GM18508 (cell line): ENCODE measurements at regions not wholly inside any gene's neighbourhood (a gene's known extent, or its start where the extent isn't known, plus 50 kb on each side); places are given as distances from the start of the nearest gene placed in this dataset.
"Not testable (repeated sequence)": the region's sequence is repeated elsewhere in the genome, so short reads cannot be mapped to it uniquely, and the experiment has no call there.

Source experiments
- ATAC-seq: cut with Tn5 transposase; IDR thresholded peaks from one replicate; pipeline ENCODE4 v1.9.1; 2021; ENCODE audit warnings: moderate number of reproducible peaks; ENCODE audit not compliant: insufficient read depth, unreplicated experiment

DNA sequence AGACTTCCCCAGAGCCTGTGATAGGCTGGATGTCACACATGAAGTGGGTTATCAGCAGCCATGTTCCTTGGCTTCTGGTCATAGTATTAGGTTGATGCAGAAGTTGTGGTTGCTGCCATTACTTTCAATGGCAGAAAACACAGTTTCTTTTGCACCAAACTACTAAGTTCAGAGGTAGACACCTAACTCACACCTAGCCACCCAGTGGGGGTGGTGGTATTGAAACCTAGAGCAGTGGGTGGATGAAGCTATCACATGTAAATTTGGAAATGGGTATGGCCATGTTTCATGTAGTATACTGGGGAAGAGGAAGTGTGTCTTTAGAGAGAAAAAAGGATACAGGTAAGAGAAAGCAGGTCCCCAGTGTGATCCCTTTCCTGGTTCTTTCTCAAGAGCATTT lies 347.9 kb upstream of the SEMA6A start:
- peak; percentile 97 for ATAC-seq

DNA sequence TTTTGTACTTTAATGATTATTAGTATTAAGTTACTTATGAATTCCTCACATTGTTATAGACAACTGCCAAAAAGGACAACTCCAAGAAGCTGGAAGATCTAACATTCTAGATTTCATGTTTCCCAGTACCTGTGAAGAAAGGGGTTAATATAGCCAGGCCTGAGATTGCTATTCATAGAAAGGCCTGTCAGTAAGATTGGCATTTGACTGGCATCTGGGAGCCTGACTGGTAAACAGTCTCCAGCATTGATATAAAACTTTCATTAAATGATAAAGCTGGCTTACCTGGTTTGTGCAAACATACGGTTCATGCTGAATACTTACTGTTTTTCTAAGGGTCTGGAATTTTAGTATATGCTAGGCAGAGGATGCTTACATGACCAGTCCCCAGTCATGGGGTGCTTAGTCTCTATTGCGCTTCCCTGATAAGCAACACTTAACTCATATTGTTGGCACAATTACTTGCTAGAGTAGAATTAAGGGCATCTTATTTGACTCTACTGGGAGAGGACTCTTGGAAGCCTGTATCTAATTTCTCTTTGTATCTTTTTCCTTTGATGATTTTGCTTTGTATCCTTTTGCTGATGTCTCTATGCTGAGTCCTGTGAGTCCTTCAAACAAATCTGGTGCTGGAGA lies 340.4 kb upstream of the SEMA6A start:
- ATAC-seq = no peak

DNA sequence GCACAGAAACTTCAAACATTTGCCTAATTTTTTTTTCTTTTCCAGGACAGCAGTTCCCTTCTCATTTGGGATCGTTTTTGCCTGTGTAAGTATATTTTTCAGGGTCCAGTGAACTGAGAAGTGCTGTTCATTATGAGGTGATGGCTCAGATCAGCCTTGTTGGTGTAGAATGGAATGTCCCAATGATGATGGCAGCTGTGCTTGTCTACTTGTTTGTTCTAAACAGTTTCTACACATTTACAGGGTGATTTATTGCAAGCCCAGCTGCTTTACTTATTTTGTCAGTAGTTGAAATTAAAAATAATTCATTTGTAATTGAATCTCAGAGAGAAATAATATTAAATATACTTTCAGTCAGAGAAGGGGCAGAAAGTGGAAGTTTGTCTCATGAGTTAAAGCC lies 337.6 kb upstream of the SEMA6A start:
- ATAC-seq = no peak

DNA sequence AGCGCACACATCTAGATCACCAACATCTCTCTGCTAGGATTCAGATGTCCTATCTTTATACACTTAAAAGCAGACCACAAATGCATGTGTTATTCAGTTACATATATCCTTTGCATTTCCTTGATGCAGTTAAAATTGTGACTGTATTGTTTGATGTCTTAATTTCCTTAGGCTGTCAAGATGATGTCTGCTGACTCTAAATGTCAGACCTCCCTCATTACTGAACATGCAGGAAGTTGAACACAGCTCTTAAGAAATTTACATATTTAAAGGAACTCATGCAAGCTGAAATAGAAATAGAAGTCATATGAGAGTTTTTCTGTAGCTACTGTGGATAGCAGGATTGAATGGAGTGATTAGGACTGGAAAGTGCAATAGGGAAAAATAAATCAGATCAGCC lies 336.5 kb upstream of the SEMA6A start:
- no peak for ATAC-seq

DNA sequence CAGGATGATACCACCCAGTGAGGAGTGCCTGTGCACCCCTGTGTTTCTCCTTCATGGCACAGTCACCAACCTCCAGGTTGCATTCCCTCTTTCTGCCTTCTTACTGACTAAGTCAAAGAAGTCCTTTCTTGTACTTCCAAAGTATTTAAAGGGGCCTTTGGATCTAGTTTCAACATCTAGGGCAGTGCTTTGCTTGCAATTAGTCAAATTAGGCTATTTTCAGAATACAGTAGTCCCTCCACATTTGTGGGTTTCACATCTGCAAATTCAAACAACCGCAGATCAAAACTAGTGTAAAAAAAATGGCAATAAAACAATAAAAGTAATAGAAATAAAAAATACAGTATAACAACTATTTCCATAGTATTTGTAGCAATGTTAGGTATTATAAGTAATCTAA lies 333.9 kb upstream of the SEMA6A start:
- ATAC-seq = no peak

DNA sequence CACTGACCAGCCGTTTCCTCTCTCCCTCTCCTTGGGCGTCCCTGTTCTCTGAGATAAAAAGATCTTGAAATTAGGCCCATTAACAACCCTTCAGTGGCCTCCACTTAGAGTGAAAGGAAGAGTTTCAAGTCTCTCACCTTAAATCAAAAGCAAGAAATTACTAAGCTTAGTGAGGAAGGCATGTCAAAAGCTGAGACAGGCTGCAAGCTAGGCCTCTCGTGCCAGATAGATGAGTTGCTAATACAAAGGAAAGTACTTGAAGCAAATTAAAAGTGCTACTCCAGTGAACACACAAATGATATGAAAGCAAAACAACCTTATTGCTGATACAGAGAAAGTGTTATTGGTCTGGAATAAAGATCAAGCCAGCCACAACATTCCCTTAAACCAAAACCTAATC lies 331.3 kb upstream of the SEMA6A start:
- ATAC-seq = no peak

DNA sequence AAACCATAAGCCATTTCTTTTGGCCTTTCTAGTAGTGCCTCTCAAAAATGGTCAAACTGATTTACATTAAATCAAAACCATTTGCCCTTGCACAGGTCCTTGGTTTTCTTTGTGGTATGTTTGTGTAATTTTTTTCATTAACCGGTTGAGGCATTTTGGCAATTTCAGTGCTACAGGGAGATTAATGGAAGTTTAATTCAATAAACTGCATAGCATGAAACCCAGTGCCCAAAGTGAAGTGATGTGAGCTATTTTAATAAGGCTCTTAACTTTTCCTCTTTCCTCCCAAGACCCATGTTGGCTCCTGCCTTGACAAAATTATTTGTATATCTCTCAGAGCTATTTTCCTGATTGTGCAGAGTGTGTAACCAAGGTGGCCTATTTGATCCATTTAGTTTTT lies 326.2 kb upstream of the SEMA6A start:
- ATAC-seq = no peak

DNA sequence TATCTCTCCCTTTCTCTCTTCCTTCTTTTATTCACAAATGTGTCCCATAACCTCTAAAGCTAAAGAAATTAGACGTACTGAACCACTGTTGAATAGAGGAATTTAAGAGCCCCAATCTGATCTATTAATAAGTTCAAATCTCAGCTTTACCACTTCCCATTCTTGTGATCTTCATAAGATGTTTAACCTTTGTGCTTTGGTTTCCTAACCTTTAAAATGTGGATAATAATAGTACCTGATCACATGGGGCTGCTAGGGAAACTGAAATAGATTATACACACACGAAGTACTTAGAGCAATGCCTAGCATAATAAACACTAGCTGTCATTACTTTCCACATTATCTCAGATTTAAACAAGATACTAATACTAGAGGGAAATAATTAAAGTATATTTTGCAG lies 324.3 kb upstream of the SEMA6A start:
- no peak for ATAC-seq

DNA sequence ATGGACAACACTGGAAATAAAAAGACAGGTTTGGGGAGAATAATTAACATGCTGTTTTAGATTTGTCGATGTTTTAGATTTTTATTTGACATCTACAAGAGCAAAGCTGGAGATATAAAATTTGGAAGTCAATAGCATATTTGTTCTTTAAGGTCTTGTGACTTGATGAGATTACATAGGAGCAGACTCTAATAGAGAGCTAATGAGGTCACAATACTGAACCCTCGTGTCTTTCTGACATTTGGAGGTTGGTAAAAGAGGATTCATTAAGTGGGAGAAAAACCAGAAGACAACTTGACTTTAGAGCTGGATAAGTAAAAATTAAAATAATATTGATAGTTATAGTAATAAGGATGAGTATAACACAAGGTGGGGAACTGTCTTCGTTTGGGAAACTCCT lies 322.7 kb upstream of the SEMA6A start:
- no peak for ATAC-seq

DNA sequence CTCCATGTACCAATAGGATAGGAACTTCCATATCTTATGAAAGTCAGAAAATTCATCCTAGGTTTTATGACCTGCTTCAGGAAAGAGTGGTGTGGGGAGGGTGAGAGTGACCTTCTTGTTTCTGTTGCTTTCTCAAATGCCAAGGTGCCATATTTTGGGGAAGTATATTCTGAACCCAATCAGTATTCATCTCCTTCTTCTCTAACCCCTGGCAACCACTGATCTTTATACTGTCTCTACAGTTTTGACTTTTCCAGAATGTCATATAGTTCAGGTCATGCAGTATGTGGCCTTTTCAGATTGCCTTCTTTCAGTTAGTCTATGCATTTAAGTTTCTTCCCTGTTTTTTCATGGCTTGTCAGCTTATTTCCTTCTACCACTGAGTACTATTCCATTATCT lies 321.4 kb upstream of the SEMA6A start:
- no peak for ATAC-seq

DNA sequence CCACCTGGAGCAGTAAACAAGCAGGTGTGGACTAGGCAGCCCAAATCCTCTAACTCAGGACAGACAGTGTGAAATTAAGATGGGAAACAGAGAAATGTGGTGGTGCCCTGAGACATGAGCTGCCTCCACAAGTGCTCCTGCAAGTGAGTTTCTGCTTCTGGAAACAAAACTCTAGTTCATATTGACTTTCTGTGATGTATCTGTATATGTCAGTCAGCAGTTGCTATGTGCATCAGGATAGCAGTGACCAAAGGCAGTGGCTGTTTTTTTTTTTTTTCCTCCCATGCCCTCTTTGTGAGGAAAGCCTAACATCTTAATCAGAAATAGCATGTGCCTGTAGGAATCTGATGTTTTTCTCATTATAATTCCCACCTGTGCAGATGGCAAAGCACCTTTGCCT lies 318.4 kb upstream of the SEMA6A start:
- ATAC-seq = no peak

DNA sequence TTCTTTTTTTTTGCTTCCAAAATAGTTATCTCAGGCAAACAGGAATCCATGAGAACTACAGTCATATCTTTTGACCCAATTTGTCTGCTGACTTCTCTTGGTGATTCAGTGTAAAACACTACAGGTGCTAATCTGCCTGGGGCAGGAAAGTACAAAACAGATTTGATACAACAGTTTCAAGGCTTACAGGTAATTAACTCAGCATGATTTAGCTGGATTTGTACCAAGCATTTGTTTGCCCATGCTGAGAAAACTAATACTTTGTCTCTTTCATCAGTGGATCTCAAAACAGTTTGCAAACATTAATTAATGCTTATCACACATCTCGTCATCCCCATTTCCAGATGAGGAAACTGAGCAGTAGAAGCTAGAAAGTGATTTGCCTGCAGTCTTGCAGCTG lies 312.5 kb upstream of the SEMA6A start:
- ATAC-seq = no peak

DNA sequence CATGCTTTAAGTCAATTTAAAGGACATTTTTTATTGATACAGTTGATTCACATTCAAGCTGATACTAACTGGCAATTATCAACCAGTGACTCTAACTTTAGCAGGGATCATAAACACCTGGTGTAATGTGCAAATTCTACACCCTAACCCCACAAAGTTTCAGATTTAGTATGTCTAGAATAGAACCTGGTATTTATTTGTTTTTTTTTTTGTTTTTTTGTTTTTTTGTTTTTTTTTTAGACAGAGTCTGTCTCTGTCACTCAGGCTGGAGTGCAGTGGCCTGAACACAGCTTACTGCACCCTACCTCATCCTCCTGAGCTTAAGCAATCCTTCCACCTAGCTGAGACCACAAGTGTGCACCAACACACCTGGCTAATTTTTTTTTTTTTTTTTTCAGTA lies 311.2 kb upstream of the SEMA6A start:
- ATAC-seq = peak; percentile 68

DNA sequence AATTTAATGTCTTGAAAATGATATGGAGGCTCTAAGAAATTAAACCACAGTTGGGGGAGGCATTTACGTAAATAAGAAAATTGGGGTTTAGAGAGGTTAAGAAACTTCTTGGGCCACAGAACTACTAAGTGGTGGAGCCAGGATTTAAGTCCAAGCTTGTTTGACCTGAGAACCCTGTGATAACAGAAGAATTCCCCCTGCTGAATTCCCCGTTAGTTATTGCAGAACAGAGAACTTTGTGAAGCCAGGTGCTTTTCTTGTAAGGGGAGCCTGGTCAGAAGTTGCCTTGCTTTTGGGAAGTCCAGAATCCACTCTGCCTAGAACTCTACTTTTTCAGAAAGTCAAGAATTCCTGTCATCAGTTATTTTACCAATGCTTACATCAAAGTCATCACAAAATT lies 309.3 kb upstream of the SEMA6A start:
- ATAC-seq = peak; percentile 35

DNA sequence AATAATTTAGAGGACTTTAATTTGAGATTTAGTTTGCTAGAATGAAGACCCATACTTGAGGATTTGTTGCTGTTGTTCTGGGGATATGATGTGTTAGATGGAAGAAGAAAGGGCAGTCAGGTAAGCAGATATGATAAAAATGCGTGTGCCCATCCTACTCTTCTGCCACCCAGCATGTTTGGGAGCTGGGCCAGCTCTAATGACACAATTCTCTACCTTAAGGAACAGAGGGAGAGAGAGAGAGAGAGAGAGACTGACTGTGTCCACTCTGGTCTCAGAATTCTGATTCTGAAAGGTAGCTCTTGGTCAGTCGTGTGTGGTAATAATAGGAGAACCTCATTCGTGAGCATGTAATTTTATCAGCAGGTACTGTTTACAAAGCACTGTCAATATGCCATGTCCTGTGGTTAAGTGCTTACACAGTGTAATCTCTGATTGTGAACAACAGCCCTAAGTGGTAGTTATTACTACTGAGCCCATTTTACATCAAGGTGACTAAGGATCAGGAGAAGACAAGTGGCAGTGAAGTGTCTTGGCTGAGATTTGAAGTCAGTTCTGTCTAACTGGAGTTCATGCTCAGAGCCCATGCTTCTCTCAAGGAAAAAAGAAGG lies 307.4 kb upstream of the SEMA6A start:
- ATAC-seq = no peak

DNA sequence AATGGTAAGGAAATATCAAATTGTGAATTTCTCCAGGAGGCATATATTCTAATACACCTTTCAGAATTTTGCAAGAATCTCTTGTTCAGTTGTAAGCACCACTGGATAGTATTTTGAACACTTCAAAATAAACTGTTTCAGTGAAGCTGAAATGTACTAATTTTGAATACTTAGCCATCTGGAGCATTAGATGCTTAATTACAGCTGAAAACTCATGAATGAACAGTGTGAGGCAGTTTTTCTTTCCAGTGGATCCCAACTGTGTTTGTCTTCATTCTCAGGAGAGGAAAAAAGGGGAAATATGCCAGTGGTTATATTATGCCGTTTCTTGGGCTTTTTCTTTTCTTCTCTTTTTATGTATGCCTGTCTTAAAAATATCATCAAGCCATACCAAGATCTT lies 306.0 kb upstream of the SEMA6A start:
- no peak for ATAC-seq

DNA sequence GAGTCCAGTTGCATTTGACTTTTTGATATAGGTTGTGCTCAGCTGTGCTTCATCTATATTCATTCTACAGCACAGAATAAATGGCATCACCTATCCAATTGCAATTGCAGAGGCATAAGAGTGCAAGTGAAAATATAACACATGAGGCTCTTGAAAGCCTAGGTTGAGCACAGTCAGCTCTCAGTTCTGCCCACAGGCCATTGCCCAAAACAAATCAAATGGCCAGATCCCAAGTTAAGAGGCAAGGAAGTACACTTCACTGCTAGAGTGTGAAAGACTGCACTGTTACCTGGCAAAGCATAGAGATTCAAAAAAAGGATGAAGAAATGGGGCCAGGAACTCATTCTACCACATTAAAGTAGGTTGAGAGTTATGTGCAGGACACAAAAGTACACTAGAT lies 305.5 kb upstream of the SEMA6A start:
- ATAC-seq = no peak

DNA sequence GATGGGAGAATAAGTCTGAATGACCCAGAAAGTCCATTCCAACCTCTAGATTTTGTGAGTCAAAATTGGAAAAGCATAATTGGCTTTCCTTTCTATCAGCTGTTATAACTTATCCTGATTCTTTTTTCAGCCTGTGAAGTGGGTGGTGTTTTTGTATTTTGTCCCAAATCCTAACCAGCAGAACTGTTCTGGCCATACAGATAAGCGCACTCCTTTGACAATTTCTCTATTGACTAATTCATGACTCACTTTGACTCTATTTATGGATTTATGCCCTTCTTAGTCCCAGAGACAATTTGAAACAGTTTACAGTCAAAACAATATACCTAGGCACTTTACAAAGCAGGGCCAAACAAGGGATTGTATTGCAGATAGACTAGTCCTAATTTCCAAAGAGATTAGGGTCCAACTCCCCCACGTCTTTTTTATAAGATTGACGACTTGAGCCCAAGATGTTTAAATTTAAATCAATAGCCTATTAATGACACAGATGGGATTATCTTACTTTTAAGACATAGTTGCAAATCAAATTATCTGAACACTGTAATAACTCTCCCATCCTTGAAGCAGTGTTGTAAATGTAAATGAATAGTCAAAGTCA lies 301.7 kb upstream of the SEMA6A start:
- ATAC-seq = no peak

DNA sequence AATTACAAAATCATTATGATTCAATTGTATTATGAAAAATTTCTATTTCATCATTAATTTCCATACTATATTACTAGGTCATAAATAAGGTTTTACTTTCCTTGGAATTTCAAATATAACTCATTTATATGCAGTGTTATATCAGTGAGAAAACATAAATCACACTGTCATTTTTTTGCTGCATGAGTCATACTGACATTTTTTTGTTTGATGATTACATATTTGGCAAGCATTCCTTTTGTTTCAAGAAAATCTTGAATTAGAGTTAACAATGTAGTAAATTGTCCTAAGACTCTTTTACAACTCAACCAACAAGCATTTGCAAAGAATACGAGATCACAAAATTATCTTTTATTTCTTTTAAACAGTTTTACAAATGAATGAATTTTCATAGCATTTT lies 298.4 kb upstream of the SEMA6A start:
- ATAC-seq = no peak

DNA sequence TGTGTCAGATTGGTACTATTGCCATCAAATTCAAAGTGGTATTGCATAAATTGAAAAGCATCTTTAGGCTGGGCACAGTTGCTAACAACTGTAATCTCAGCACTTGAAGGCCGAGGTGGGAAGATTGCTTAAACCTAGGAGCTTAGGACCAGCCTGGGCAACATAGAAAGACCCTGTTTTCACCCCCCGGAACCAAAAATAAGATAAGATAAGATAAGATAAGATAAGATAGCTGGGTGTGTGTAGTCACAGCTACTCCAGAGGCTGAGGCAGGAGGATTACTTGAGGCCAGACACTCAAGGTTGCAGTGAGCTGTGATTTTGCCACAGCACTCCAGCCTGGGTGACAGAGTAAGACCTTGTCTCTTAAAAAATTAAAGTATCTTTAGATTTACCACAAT lies 297.9 kb upstream of the SEMA6A start:
- ATAC-seq = no peak

DNA sequence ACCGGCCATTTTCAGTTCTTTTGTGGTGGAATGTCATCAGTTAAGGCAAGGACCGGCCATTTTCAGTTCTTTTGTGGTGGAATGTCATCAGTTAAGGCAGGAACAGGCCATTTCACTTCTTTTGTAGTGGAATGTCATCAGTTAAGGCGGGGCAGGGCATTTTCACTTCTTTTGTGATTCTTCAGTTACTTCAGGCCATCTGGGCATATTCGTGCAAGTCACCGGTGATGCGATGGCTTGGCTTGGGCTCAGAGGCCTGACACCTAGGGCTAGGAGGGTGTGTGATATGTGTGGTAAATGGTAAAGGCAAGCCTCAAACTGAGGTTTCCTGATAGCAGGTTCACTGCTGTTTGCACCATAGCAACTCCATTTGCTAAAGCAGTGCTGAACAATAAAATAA lies 293.2 kb upstream of the SEMA6A start:
- not testable (repeated sequence) for ATAC-seq

DNA sequence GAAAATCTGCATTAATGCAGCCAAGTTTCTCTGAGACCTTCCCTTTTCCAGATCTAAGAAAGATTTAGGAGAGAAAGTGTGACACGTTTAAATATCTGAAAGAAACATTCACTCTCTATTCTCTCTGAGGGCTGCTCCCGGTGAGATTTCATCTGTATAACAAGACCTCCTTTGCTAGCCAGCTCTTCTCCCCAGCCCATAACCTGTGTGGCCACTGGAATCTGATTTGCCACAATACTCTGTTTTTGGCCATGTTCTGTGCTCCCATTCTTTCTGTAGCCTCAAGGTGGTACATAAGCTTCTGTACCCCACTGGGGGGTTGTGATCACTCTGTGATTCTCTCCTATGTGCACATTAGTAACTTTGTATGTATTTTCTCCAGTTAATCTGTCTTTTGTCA lies 291.0 kb upstream of the SEMA6A start:
- no peak for ATAC-seq
